Body of pancreas (tissue), 4 donors: ENCODE measurements at regions not wholly inside any gene's neighbourhood (a gene's known extent, or its start where the extent isn't known, plus 50 kb on each side); places are given as distances from the start of the nearest gene placed in this dataset.

ENCODE experiments used
- POLR2A ChIP-seq, 3 donors: fragments of 450-650 bp; IDR thresholded peaks; one replicate each; pipeline ENCODE4 v1.6.1; 2016; ENCODE audit warnings: antibody characterized with exemption in 3 of 3, mild to moderate bottlenecking in 2 of 3
- TF ChIP-seq, protein P1 (sequence below), 7 experiments: fragments of 450-650 bp in 4 of 7; fragments of 200-600 bp in 3 of 7; sonication (generic) in 3 of 7; IDR thresholded peaks; one replicate each; pipeline ENCODE4 v1.5.1; 2016 to 2019; ENCODE audit warnings: antibody characterized with exemption in 7 of 7

DNA sequence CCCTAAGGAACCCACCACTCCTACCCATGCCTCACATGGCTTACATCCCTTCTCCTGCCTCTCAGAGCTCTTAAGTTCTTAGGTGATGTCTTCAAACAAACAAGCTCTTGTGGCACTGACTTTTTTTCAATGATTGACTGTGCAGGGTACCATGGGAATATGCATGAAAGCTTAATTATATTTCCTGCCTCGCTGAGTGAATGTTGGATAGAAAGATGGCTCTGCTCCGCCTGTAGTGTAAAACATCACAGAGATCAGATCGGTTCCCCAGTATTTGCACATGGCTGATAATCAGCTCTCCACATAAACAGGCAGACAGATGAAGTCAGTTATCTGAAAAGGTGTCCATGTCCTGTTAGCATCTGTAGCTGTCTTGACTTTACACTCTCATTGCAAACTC is 820.8 kb downstream of the TDRD15 start:
- no peak for TF ChIP-seq POLR2A (IDR thresholded peaks at IDR 0.05)
- TF ChIP-seq, protein P1, sequence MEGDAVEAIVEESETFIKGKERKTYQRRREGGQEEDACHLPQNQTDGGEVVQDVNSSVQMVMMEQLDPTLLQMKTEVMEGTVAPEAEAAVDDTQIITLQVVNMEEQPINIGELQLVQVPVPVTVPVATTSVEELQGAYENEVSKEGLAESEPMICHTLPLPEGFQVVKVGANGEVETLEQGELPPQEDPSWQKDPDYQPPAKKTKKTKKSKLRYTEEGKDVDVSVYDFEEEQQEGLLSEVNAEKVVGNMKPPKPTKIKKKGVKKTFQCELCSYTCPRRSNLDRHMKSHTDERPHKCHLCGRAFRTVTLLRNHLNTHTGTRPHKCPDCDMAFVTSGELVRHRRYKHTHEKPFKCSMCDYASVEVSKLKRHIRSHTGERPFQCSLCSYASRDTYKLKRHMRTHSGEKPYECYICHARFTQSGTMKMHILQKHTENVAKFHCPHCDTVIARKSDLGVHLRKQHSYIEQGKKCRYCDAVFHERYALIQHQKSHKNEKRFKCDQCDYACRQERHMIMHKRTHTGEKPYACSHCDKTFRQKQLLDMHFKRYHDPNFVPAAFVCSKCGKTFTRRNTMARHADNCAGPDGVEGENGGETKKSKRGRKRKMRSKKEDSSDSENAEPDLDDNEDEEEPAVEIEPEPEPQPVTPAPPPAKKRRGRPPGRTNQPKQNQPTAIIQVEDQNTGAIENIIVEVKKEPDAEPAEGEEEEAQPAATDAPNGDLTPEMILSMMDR (IDR thresholded peaks at IDR 0.05) = no peak
